G401 (cell line): ENCODE measurements at regions not wholly inside any gene's neighbourhood (a gene's known extent, or its start where the extent isn't known, plus 50 kb on each side); places are given as distances from the start of the nearest gene placed in this dataset.

Experiments
- DNase-seq: peaks from one replicate; pipeline ENCODE4 v3.0.0-alpha.2; 2015; ENCODE audit warnings: low spot score
- in situ Hi-C: cut with HindIII; loops from 2 replicates; pipeline ENCODE4 v1.10.0; 2016; ENCODE audit warnings: low sequenced_read_pairs, mixed read lengths

- in situ Hi-C loops: no loop called here
- no peak for DNase-seq
Observed at GRCh38 chr14:65794674-65795279, 382.2 kb downstream of the FUT8 start.

- DNase-seq: peak; percentile 59
- in situ Hi-C loops: no loop called here
Observed at GRCh38 chr14:65798216-65798615, 385.7 kb downstream of the FUT8 start.

GRCh38 chr14:65800694-65801093 lies 388.2 kb downstream of the FUT8 start:
- in situ Hi-C loops: no loop called here
- no peak for DNase-seq

- DNase-seq: no peak
- in situ Hi-C loops: no loop called here
Observed at GRCh38 chr14:65802196-65802595, 389.7 kb downstream of the FUT8 start.

- in situ Hi-C loops: no loop called here
Observed at GRCh38 chr14:65803885-65804284, 391.4 kb downstream of the FUT8 start.

GRCh38 chr14:65804439-65805112 lies 392.0 kb downstream of the FUT8 start:
- in situ Hi-C loops: no loop called here
- DNase-seq: no peak

More at GRCh38 chr14:65803885-65804284, 391.4 kb downstream of the FUT8 start:
- no peak for DNase-seq

- no peak for DNase-seq
- in situ Hi-C loops: no loop called here
Observed at GRCh38 chr14:65805113-65805473, 392.6 kb downstream of the FUT8 start.

- in situ Hi-C loops: no loop called here
- DNase-seq: no peak
Observed at GRCh38 chr14:65808390-65808789, 395.9 kb downstream of the FUT8 start.

- in situ Hi-C loops: no loop called here
- DNase-seq: no peak
Observed at GRCh38 chr14:65810322-65810721, 397.8 kb downstream of the FUT8 start.

- in situ Hi-C loops: no loop called here
- DNase-seq: no peak
Observed at GRCh38 chr14:65813760-65814384, 401.3 kb downstream of the FUT8 start.

GRCh38 chr14:65815127-65815526 lies 402.6 kb downstream of the FUT8 start:
- in situ Hi-C loops: no loop called here
- DNase-seq: no peak

GRCh38 chr14:65817011-65817410 lies 404.5 kb downstream of the FUT8 start:
- in situ Hi-C loops: no loop called here
- DNase-seq: no peak

GRCh38 chr14:65819569-65819968 lies 407.0 kb downstream of the FUT8 start:
- no peak for DNase-seq
- in situ Hi-C loops: no loop called here

GRCh38 chr14:65821224-65821753 lies 408.8 kb downstream of the FUT8 start:
- no peak for DNase-seq
- in situ Hi-C loops: no loop called here

- in situ Hi-C loops: no loop called here
Observed at GRCh38 chr14:65824285-65824977, 411.9 kb downstream of the FUT8 start.

GRCh38 chr14:65824978-65825299 lies 412.4 kb downstream of the FUT8 start:
- in situ Hi-C loops: no loop called here
- no peak for DNase-seq

More at GRCh38 chr14:65824285-65824977, 411.9 kb downstream of the FUT8 start:
- DNase-seq: peak; percentile 78

- DNase-seq: no peak
- in situ Hi-C loops: no loop called here
Observed at GRCh38 chr14:65826946-65827345, 414.4 kb downstream of the FUT8 start.

GRCh38 chr14:65827520-65827919 lies 415.0 kb downstream of the FUT8 start:
- DNase-seq: no peak

GRCh38 chr14:65828396-65828795 lies 415.9 kb downstream of the FUT8 start:
- in situ Hi-C loops: no loop called here
- no peak for DNase-seq

More at GRCh38 chr14:65827520-65827919, 415.0 kb downstream of the FUT8 start:
- in situ Hi-C loops: no loop called here
